ENCODE measurements at regions not wholly inside any gene's neighbourhood (a gene's known extent, or its start where the extent isn't known, plus 50 kb on each side); places are given as distances from the start of the nearest gene placed in this dataset.

- Histone ChIP-seq H3K36me3 (ENCODE audit: control insufficient read depth in 2 of 3, insufficient read depth in 3 of 3, low read length in 3 of 3) (no peaks in the 10 kb centered on the region), H3K27ac (ENCODE audit: low read depth, low read length) (no peak overlapping the region), H3K27me3 (ENCODE audit: control insufficient read depth in 2 of 2, insufficient read depth in 2 of 2, low read length in 2 of 2) (no peaks in the 10 kb centered on the region), H3K9me3 (ENCODE audit: control insufficient read depth in 2 of 3, low read length in 3 of 3) (no peaks in the 10 kb centered on the region), H3K4me1 (ENCODE audit: control insufficient read depth in 2 of 2, insufficient read depth in 2 of 2, low read length in 2 of 2) (no peaks in the 10 kb centered on the region), H3K4me3 (ENCODE audit: low read length) (no peak overlapping the region)
- peaks cover 6 to 53% (median 16%) of the 10 kb centered on the region in 5 donors for H3K27me3 Mint-ChIP-seq
- DNase-seq = no peak
- no peaks in the 10 kb centered on the region for H3K4me1 Mint-ChIP-seq
- H3K4me3 Mint-ChIP-seq = no peak overlapping the region
- ChIA-PET POLR2A (no interaction called here), CTCF (interaction anchor here (0.6 kb wide), 1 partner anchor 165 kb away, joined by 3 read pairs; no protein-coding TSS in a partner anchor)
- intact Hi-C loops (cut with micrococcal nuclease) = no loop called here
- no peak for ATAC-seq
- no peaks in the 10 kb centered on the region for H3K36me3 Mint-ChIP-seq
- H3K27ac Mint-ChIP-seq = no peak overlapping the region
- H3K9me3 Mint-ChIP-seq = no peaks in the 10 kb centered on the region
Observed at GRCh38 chr7:26590709-26591108, 273.7 kb downstream of the SKAP2 start.

- Mint-ChIP-seq H3K27me3 (peaks cover 6 to 51% (median 18%) of the 10 kb centered on the region in 5 donors), H3K4me3 (no peak overlapping the region), H3K27ac (no peak overlapping the region), H3K36me3 (no peaks in the 10 kb centered on the region), H3K9me3 (no peaks in the 10 kb centered on the region), H3K4me1 (no peaks in the 10 kb centered on the region)
- no peaks in the 10 kb centered on the region for H3K27me3 ChIP-seq (ENCODE audit: control insufficient read depth in 2 of 2, insufficient read depth in 2 of 2, low read length in 2 of 2)
- no peak overlapping the region for H3K4me3 ChIP-seq (ENCODE audit: low read length)
- ATAC-seq = no peak
- no peaks in the 10 kb centered on the region for H3K4me1 ChIP-seq (ENCODE audit: control insufficient read depth in 2 of 2, insufficient read depth in 2 of 2, low read length in 2 of 2)
- no peak overlapping the region for H3K27ac ChIP-seq (ENCODE audit: low read depth, low read length)
- DNase-seq = no peak
- no peaks in the 10 kb centered on the region for H3K36me3 ChIP-seq (ENCODE audit: control insufficient read depth in 2 of 3, insufficient read depth in 3 of 3, low read length in 3 of 3)
- ChIA-PET POLR2A (no interaction called here), CTCF (no interaction called here)
- no peaks in the 10 kb centered on the region for H3K9me3 ChIP-seq (ENCODE audit: control insufficient read depth in 2 of 3, low read length in 3 of 3)
- intact Hi-C loops (cut with micrococcal nuclease) = no loop called here
Observed at GRCh38 chr7:26592011-26592410, 272.4 kb downstream of the SKAP2 start.

- Histone ChIP-seq H3K27ac (ENCODE audit: low read depth, low read length) (no peak overlapping the region), H3K4me1 (ENCODE audit: control insufficient read depth in 2 of 2, insufficient read depth in 2 of 2, low read length in 2 of 2) (no peaks in the 10 kb centered on the region), H3K36me3 (ENCODE audit: control insufficient read depth in 2 of 3, insufficient read depth in 3 of 3, low read length in 3 of 3) (no peaks in the 10 kb centered on the region), H3K27me3 (ENCODE audit: control insufficient read depth in 2 of 2, insufficient read depth in 2 of 2, low read length in 2 of 2) (no peaks in the 10 kb centered on the region), H3K4me3 (ENCODE audit: low read length) (no peak overlapping the region), H3K9me3 (ENCODE audit: control insufficient read depth in 2 of 3, low read length in 3 of 3) (no peaks in the 10 kb centered on the region)
- H3K27ac Mint-ChIP-seq = no peak overlapping the region
- ATAC-seq (no peak), DNase-seq (no peak)
- POLR2A ChIA-PET = interaction anchor here (0.6 kb wide), 1 partner anchor 182 kb away, joined by 4 read pairs; no protein-coding TSS in a partner anchor
- no peaks in the 10 kb centered on the region for H3K9me3 Mint-ChIP-seq
- H3K4me1 Mint-ChIP-seq = no peaks in the 10 kb centered on the region
- CTCF ChIA-PET = no interaction called here
- H3K36me3 Mint-ChIP-seq = no peaks in the 10 kb centered on the region
- intact Hi-C loops (cut with micrococcal nuclease) = no loop called here
- peaks cover 2 to 41% (median 20%) of the 10 kb centered on the region in 5 donors for H3K27me3 Mint-ChIP-seq
- no peak overlapping the region for H3K4me3 Mint-ChIP-seq
Observed at GRCh38 chr7:26593393-26593792, 271.0 kb downstream of the SKAP2 start.

GRCh38 chr7:26593896-26594295 lies 270.5 kb downstream of the SKAP2 start:
- Mint-ChIP-seq H3K9me3 (no peaks in the 10 kb centered on the region), H3K27ac (no peak overlapping the region), H3K4me1 (no peaks in the 10 kb centered on the region), H3K36me3 (no peaks in the 10 kb centered on the region), H3K4me3 (no peak overlapping the region), H3K27me3 (peaks cover 0 to 41% (median 21%) of the 10 kb centered on the region in 5 donors)
- ATAC-seq (no peak), DNase-seq (no peak)
- intact Hi-C loops (cut with micrococcal nuclease) = no loop called here
- POLR2A ChIA-PET = interaction anchor here (0.6 kb wide), 1 partner anchor 183 kb away, joined by 4 read pairs; no protein-coding TSS in a partner anchor
- CTCF ChIA-PET = no interaction called here
- H3K27ac ChIP-seq (ENCODE audit: low read depth, low read length) = no peak overlapping the region
- H3K4me3 ChIP-seq (ENCODE audit: low read length) = no peak overlapping the region
- no peaks in the 10 kb centered on the region for H3K27me3 ChIP-seq (ENCODE audit: control insufficient read depth in 2 of 2, insufficient read depth in 2 of 2, low read length in 2 of 2)
- H3K36me3 ChIP-seq (ENCODE audit: control insufficient read depth in 2 of 3, insufficient read depth in 3 of 3, low read length in 3 of 3) = no peaks in the 10 kb centered on the region
- no peaks in the 10 kb centered on the region for H3K9me3 ChIP-seq (ENCODE audit: control insufficient read depth in 2 of 3, low read length in 3 of 3)
- H3K4me1 ChIP-seq (ENCODE audit: control insufficient read depth in 2 of 2, insufficient read depth in 2 of 2, low read length in 2 of 2) = no peaks in the 10 kb centered on the region

GRCh38 chr7:26594553-26594952 lies 269.8 kb downstream of the SKAP2 start:
- ChIA-PET CTCF (no interaction called here), POLR2A (no interaction called here)
- ATAC-seq = no peak
- no peaks in the 10 kb centered on the region for H3K9me3 Mint-ChIP-seq
- Histone ChIP-seq H3K27me3 (ENCODE audit: control insufficient read depth in 2 of 2, insufficient read depth in 2 of 2, low read length in 2 of 2) (no peaks in the 10 kb centered on the region), H3K36me3 (ENCODE audit: control insufficient read depth in 2 of 3, insufficient read depth in 3 of 3, low read length in 3 of 3) (no peaks in the 10 kb centered on the region), H3K4me1 (ENCODE audit: control insufficient read depth in 2 of 2, insufficient read depth in 2 of 2, low read length in 2 of 2) (no peaks in the 10 kb centered on the region), H3K4me3 (ENCODE audit: low read length) (no peak overlapping the region), H3K9me3 (ENCODE audit: control insufficient read depth in 2 of 3, low read length in 3 of 3) (no peaks in the 10 kb centered on the region), H3K27ac (ENCODE audit: low read depth, low read length) (no peak overlapping the region)
- peaks cover 0 to 44% (median 23%) of the 10 kb centered on the region in 5 donors for H3K27me3 Mint-ChIP-seq
- no peak overlapping the region for H3K4me3 Mint-ChIP-seq
- H3K4me1 Mint-ChIP-seq = no peaks in the 10 kb centered on the region
- intact Hi-C loops (cut with micrococcal nuclease) = no loop called here
- no peak for DNase-seq
- H3K27ac Mint-ChIP-seq = no peak overlapping the region
- H3K36me3 Mint-ChIP-seq = no peaks in the 10 kb centered on the region

GRCh38 chr7:26598867-26599266 lies 265.5 kb downstream of the SKAP2 start:
- H3K27ac ChIP-seq (ENCODE audit: low read depth, low read length) = no peak overlapping the region
- intact Hi-C loops (cut with micrococcal nuclease) = no loop called here
- ChIA-PET POLR2A (no interaction called here), CTCF (no interaction called here)
- Mint-ChIP-seq H3K4me3 (no peak overlapping the region), H3K9me3 (no peaks in the 10 kb centered on the region), H3K27ac (no peak overlapping the region), H3K27me3 (peaks cover 4 to 48% (median 25%) of the 10 kb centered on the region in 5 donors), H3K36me3 (no peaks in the 10 kb centered on the region), H3K4me1 (no peaks in the 10 kb centered on the region)
- no peaks in the 10 kb centered on the region for H3K4me1 ChIP-seq (ENCODE audit: control insufficient read depth in 2 of 2, insufficient read depth in 2 of 2, low read length in 2 of 2)
- H3K36me3 ChIP-seq (ENCODE audit: control insufficient read depth in 2 of 3, insufficient read depth in 3 of 3, low read length in 3 of 3) = no peaks in the 10 kb centered on the region
- no peaks in the 10 kb centered on the region for H3K9me3 ChIP-seq (ENCODE audit: control insufficient read depth in 2 of 3, low read length in 3 of 3)
- DNase-seq = no peak
- no peak overlapping the region for H3K4me3 ChIP-seq (ENCODE audit: low read length)
- H3K27me3 ChIP-seq (ENCODE audit: control insufficient read depth in 2 of 2, insufficient read depth in 2 of 2, low read length in 2 of 2) = no peaks in the 10 kb centered on the region
- no peak for ATAC-seq

- Mint-ChIP-seq H3K4me1 (no peaks in the 10 kb centered on the region), H3K36me3 (no peaks in the 10 kb centered on the region), H3K9me3 (no peaks in the 10 kb centered on the region), H3K27me3 (peaks cover 6 to 49% (median 25%) of the 10 kb centered on the region in 5 donors), H3K27ac (no peak overlapping the region), H3K4me3 (no peak overlapping the region)
- H3K9me3 ChIP-seq (ENCODE audit: control insufficient read depth in 2 of 3, low read length in 3 of 3) = no peaks in the 10 kb centered on the region
- no peaks in the 10 kb centered on the region for H3K27me3 ChIP-seq (ENCODE audit: control insufficient read depth in 2 of 2, insufficient read depth in 2 of 2, low read length in 2 of 2)
- H3K4me1 ChIP-seq (ENCODE audit: control insufficient read depth in 2 of 2, insufficient read depth in 2 of 2, low read length in 2 of 2) = no peaks in the 10 kb centered on the region
- no peaks in the 10 kb centered on the region for H3K36me3 ChIP-seq (ENCODE audit: control insufficient read depth in 2 of 3, insufficient read depth in 3 of 3, low read length in 3 of 3)
- intact Hi-C loops (cut with micrococcal nuclease) = no loop called here
- no peak for DNase-seq
- H3K27ac ChIP-seq (ENCODE audit: low read depth, low read length) = no peak overlapping the region
- ChIA-PET POLR2A (no interaction called here), CTCF (no interaction called here)
- H3K4me3 ChIP-seq (ENCODE audit: low read length) = no peak overlapping the region
- no peak for ATAC-seq
Observed at GRCh38 chr7:26599982-26600381, 264.4 kb downstream of the SKAP2 start.

Measured in naive thymus-derived CD4-positive, alpha-beta T cell (primary cell).